ENCODE measurements at regions not wholly inside any gene's neighbourhood (a gene's known extent, or its start where the extent isn't known, plus 50 kb on each side); places are given as distances from the start of the nearest gene placed in this dataset.
A peak's percentile ranks its signal among the peaks of the same experiment; 100 is the strongest.

DNA sequence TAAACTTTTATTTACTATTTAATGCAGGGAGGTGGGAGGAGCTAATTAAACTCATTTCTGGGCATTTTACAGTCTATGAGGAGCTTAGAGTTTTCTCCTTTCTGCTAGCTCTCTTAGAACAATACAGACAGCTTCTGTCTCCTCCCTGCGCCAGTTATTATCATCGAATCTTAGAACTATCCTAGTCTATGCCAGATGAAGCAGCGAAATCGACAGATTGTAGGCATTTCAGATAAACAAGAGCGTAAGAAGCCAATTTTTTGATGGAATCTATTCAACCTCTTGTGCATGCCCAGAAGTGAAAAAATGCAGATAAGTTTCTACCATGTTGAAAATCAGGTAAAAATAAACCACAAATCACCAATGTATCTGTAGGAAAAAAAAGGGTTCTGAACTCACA is 297.1 kb downstream of the KLF12 start:
- no peak overlapping the region for H3K4me3 ChIP-seq (ENCODE audit: low read depth, low read length)
- TF ChIP-seq, protein P1, sequence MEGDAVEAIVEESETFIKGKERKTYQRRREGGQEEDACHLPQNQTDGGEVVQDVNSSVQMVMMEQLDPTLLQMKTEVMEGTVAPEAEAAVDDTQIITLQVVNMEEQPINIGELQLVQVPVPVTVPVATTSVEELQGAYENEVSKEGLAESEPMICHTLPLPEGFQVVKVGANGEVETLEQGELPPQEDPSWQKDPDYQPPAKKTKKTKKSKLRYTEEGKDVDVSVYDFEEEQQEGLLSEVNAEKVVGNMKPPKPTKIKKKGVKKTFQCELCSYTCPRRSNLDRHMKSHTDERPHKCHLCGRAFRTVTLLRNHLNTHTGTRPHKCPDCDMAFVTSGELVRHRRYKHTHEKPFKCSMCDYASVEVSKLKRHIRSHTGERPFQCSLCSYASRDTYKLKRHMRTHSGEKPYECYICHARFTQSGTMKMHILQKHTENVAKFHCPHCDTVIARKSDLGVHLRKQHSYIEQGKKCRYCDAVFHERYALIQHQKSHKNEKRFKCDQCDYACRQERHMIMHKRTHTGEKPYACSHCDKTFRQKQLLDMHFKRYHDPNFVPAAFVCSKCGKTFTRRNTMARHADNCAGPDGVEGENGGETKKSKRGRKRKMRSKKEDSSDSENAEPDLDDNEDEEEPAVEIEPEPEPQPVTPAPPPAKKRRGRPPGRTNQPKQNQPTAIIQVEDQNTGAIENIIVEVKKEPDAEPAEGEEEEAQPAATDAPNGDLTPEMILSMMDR (IDR thresholded peaks at IDR 0.05; ENCODE audit: insufficient read depth, low read length, missing control alignments) = no peak
- ChIA-PET CTCF (interaction anchor here (1.2 to 1.5 kb wide), 2 partner anchors 15 to 295 kb away, joined by 4 to 8 read pairs; no protein-coding TSS in a partner anchor), POLR2A (no interaction called here)
- DNase-seq (ENCODE audit: low read depth, low spot score) = no peak

DNA sequence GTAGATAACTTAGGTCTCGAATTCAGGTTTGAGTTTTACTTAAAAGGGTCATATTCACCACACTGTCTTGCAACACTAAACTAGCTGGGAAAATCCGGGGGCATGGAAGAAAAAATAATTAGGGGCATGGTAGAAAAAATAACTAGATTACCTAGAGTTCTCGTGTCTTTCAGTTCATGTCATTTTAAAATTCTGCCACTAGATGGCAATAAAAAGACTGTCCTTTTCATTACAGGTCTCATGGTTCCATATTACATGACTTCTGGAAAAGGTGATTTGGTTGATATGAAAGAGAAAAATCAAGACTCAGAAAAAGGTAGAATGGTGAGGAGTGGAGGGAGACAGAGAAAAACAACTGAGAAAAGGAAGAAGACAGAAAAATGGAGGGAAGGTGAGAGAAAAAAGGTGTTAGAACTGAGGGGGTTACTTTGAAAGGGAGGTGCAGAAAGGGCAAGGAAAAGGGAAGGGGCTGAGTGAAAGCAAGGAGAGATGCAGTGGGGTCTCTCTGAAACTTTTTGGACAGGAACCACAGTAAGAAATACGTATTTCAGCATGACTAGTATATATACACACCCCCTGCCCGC is 299.0 kb downstream of the KLF12 start:
- ChIA-PET POLR2A (no interaction called here), CTCF (interaction anchor here (0.6 to 3.1 kb wide), 21 partner anchors 9 to 1384 kb away, joined by 3 to 16 read pairs (median 4); no protein-coding TSS in a partner anchor)
- H3K4me3 ChIP-seq (ENCODE audit: low read depth, low read length) = no peak overlapping the region
- no peak for DNase-seq (ENCODE audit: low read depth, low spot score)
- TF ChIP-seq, protein P1 (IDR thresholded peaks at IDR 0.05; ENCODE audit: insufficient read depth, low read length, missing control alignments) = peak; percentile 17

DNA sequence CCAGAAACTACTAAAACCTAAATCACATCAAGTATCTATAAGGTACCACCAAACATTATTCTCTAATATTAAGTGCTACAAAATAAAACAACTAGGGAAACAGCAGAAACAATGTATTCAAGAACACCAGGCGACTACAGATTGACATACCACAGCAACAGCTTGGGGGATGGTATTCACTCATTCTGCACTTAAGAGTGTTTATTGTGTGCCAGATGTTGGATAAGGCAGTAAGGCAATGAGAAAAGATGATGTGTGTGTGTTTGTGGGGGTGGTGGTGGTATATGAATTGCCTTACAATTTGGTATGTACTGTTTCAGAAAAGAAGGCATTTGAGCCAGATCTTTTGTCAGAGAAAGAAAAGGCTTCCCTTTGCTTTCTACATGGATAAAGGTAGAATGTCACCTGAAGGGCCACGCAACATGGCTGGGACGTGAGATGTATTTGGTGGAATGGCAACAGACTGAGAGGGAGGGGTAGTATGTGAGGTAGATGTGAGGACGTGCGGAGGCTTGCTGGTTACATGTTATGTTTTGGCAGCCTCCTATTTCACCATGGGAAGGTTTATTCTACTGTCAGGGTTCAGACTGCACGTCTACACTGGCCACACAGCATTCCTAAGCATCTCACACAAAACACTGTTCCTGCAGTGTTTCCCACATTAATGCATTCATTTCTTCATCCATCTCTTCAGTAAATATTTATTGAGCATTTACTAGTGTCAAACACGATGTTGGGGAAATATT is 300.7 kb downstream of the KLF12 start:
- TF ChIP-seq, protein P1 (IDR thresholded peaks at IDR 0.05; ENCODE audit: insufficient read depth, low read length, missing control alignments) = no peak

DNA sequence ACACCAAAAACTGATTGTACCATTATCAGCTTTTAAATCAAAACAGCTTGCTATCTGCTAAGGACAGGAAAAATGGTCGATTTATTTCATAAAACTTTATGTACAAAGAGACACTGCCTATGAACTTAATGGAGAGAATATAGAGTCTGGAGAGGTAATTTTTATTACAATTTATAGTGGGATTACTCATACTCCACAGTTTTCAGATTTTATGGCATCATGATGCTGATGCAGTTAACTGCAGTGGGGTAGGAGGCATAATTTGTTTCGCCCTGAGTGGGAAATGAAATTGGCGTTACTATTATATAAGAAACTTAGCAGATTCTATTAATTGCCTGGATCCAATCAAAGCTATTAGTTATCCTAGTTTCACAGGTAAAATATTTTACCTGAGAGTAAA is 301.4 kb downstream of the KLF12 start:
- POLR2A ChIA-PET = no interaction called here
- CTCF ChIA-PET = interaction anchor here (0.9 to 3.1 kb wide), 3 partner anchors 14 to 454 kb away, joined by 4 to 15 read pairs (median 5); no protein-coding TSS in a partner anchor

More for the DNA sequence above, 300.7 kb downstream of the KLF12 start:
- H3K4me3 ChIP-seq (ENCODE audit: low read depth, low read length) = no peak overlapping the region
- ChIA-PET CTCF (interaction anchor here (0.6 to 3.1 kb wide), 7 partner anchors 11 to 1423 kb away, joined by 3 to 15 read pairs (median 5); no protein-coding TSS in a partner anchor), POLR2A (no interaction called here)
- DNase-seq (ENCODE audit: low read depth, low spot score) = no peak

DNA sequence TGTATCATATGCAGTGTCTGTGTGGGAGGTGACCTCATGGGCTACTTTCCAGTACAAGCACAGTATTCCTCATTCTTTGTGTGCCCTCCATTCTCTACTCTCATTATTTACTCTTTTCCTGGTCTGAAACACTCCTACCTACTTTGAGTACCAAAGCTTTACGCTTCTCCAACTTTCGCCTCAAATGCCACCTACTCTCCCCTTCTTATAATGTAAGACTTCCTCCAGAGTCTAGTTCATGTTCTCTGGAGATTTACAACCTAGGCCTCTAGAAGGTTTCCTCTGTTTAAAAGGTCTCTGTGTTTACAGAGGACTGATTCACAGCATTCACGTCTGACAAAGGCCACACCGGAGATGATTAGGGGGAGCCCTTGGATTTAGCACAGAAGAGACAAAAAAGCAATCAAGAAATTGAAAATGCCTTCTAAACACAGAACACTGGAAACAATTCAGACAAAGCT is 302.0 kb downstream of the KLF12 start:
- POLR2A ChIA-PET = no interaction called here
- TF ChIP-seq, protein P1 (IDR thresholded peaks at IDR 0.05; ENCODE audit: insufficient read depth, low read length, missing control alignments) = no peak
- no peak overlapping the region for H3K4me3 ChIP-seq (ENCODE audit: low read depth, low read length)
- CTCF ChIA-PET = interaction anchor here (0.9 to 3.1 kb wide), 2 partner anchors 13 to 15 kb away, joined by 4 to 15 read pairs; no protein-coding TSS in a partner anchor
- no peak for DNase-seq (ENCODE audit: low read depth, low spot score)

More for the DNA sequence above, 301.4 kb downstream of the KLF12 start:
- no peak overlapping the region for H3K4me3 ChIP-seq (ENCODE audit: low read depth, low read length)
- no peak for DNase-seq (ENCODE audit: low read depth, low spot score)
- TF ChIP-seq, protein P1 (IDR thresholded peaks at IDR 0.05; ENCODE audit: insufficient read depth, low read length, missing control alignments) = no peak

DNA sequence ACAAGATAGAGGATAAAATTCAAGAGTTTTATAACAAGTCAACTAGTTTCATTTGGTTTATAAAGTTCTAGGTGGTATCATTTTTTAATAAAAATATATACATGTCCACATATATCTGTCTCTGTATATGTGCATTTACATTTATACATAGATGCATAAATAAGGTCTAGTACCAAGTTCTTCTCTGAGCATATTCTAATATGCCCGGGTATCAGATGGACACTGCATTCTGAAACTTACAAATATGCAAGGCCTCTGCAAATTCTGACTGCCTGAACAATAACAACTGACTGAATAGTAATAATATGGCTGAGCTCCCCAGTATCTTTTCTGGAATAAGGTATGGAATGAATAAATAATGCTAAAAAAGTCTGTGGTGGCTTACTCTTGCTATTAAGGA is 304.8 kb downstream of the KLF12 start:
- CTCF ChIA-PET = interaction anchor here (1.5 kb wide), 1 partner anchor 20 kb away, joined by 3 read pairs; no protein-coding TSS in a partner anchor
- POLR2A ChIA-PET = no interaction called here
- no peak overlapping the region for H3K4me3 ChIP-seq (ENCODE audit: low read depth, low read length)
- TF ChIP-seq, protein P1 (IDR thresholded peaks at IDR 0.05; ENCODE audit: insufficient read depth, low read length, missing control alignments) = no peak
- no peak for DNase-seq (ENCODE audit: low read depth, low spot score)
